T-helper 1 cell (primary cell): ENCODE measurements at regions not wholly inside any gene's neighbourhood (a gene's known extent, or its start where the extent isn't known, plus 50 kb on each side); places are given as distances from the start of the nearest gene placed in this dataset.

Experiments
- DNase-seq, 5 donors: peaks; one replicate each; pipeline ENCODE4 v3.0.0-alpha.2; 2012 to 2020

GRCh38 chr12:87930033-87930432, 99.2 kb downstream of the C12orf50 start:
- DNase-seq = no peak

DNA sequence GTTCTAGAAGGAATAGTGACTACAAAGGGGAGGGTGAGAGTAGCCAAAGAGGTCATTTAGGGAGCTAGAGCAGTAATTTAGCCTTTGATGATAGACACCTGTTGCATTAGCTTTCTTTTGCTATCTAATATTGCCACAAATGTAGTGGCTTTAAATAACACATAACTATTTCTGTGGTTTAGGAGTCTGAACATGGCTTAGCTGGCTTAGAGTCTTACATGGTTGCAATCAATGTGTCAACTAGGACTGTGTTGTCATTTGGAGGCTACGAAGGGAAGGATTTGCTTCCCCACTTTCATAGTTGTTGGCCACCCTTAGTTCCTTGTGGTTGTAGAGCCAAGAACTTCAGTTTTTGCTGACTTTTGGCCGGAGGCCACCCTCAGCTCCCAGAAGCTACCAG, 99.9 kb downstream of the C12orf50 start:
- no peak for DNase-seq

DNA sequence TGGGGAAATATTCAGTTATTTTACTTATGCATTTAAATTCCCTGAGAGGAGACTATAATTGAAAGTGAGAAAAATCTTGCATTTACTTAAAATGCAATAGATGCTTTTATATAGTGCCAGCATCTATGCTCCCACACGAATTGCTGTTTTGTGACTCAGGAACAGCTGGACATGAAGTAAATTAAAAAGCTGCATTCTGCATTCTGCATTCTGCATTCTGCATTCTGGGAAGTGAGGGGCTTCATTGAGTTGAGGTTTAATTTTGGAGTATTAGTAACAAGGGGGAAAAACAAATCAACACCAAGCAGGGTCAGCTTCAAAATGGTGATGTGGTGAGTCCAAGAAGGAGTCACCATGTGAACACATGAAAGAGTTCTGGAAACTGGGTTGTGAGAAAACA, 101.2 kb downstream of the C12orf50 start:
- no peak for DNase-seq

DNA sequence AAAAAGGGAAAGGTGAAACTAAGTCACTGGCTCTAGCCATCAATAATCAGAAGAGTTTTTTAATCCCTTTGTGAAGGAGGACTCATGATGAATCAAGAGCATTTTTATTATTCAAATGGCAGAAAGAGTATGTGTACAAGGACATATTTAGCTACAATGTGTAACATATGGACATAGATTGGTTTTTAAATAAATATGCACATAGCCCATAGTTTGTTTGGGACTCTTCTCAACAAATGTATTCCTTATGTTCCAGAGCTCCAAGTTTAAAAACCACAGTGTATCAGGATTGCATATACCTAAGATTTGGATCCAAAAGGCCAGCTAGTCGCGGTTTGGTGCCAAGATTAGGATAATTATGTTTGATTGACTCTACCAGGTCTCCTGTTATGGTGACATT, 104.2 kb downstream of the C12orf50 start:
- DNase-seq = no peak

DNA sequence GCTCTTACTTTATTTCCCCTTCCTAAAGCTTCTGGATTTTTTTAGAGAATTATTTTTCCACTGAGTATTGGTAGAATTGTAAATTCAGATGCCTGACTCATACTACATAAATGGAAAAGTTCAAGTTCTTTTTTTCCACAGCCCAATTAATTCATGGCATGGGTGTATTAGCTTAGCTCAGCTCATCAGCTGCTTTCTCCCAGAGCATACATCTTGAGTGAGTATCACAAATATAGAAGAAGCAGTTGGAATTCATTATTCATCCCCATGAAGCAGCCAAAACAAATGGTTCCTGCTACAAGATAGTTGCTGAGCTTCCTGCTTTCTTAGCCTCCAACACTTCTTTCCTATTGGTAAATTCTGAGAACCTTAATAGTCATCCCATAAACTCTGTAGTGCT, 105.1 kb downstream of the C12orf50 start:
- DNase-seq = no peak

GRCh38 chr12:87923361-87923760, 105.8 kb downstream of the C12orf50 start:
- DNase-seq = no peak

DNA sequence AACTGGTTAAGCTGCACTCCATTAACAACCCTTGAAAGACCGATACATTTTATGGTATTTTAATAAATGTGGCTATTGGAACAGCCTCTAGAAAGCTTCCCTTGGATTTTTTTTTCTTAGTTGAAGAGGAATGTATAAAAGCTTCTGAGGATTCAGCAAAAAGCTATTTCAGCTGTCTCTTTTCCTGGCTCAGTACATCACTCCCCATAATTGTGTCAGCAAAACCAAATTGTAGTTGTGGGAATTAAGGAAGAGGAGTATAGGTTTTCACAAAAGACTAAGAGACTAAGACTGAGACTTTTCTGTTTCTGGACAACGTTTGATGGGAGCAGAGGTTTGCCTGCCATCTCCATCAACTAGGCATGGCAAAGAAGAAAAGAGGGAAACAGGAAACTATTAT, 106.5 kb downstream of the C12orf50 start:
- DNase-seq = no peak

DNA sequence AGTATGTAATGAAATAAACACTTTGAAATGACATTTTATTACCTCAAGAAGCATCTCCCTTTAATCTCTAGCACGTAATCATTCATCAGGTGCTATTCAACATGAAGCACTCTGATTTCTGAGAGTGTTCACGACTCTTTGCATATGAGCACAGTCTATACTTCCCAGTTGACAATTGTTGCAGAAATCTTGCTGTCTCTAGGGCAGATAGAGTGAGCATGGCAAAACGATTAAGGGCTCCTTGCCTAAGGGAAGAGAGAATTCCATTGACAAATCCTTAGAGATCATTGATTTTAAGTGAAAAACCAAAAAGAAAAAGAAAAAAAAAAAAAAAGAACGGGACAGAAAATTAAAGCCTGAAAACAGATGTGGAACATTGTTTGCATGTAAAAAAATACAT, 107.6 kb downstream of the C12orf50 start:
- no peak for DNase-seq

DNA sequence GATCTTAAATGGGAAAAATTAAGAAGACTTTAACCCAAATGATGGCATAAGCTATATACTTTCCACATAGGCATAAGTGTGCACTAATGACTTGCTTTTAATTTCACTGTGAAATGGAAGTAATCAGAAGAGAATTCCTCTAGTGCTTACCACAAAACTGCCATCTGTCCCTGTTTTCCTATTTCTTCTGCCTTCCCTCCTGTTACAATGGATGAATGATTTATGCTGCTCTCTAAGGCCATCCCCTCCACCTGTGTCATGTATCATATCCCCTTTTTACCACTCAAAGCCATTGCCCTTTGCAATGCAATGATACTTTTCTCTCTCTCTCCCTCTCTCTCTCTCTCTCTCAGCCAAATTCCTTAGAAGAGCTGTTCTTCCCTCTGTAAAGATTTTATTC, 109.1 kb downstream of the C12orf50 start:
- DNase-seq = no peak

- DNase-seq = no peak
These were observed 127.7 kb downstream of the C12orf50 start for GRCh38 chr12:87901457-87901856.

DNA sequence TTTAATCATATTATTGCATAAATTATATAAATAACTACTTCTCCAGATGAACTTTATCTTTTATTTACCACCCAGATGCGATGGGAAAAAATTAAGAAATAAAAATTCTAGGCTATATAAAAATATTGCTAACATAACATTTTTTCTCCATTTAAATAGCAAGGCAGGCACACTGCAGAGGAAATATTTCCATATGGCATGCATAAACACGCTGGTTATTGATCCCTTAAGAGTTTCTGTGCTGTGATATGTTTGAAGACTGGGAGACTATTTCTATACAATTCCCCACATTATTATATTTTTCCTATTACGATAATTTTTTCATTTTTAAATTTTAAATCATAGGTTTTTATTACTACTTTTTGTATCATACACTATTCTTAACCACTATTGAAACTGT, 131.5 kb downstream of the C12orf50 start:
- DNase-seq = no peak

GRCh38 chr12:87883806-87884205, 145.4 kb downstream of the C12orf50 start:
- DNase-seq = no peak

DNA sequence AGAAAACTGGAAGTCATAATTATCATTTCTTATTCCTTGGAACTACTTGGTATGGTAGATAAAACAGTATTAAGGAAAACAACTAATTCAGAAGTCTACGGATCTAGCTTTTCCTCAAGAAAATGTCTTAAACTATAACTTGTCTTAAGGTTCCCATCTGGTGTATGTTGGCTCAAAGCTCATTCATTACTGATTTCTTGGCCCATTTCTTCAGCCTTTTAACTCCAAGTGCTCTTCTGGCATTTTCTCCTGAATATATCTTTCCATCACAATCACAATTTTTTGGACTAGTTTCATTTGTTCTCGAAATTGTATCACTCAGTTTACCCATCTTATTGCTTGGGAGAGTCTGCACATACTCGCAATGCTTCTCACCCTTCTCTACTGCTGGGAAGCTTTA, 150.1 kb downstream of the C12orf50 start:
- no peak for DNase-seq

DNA sequence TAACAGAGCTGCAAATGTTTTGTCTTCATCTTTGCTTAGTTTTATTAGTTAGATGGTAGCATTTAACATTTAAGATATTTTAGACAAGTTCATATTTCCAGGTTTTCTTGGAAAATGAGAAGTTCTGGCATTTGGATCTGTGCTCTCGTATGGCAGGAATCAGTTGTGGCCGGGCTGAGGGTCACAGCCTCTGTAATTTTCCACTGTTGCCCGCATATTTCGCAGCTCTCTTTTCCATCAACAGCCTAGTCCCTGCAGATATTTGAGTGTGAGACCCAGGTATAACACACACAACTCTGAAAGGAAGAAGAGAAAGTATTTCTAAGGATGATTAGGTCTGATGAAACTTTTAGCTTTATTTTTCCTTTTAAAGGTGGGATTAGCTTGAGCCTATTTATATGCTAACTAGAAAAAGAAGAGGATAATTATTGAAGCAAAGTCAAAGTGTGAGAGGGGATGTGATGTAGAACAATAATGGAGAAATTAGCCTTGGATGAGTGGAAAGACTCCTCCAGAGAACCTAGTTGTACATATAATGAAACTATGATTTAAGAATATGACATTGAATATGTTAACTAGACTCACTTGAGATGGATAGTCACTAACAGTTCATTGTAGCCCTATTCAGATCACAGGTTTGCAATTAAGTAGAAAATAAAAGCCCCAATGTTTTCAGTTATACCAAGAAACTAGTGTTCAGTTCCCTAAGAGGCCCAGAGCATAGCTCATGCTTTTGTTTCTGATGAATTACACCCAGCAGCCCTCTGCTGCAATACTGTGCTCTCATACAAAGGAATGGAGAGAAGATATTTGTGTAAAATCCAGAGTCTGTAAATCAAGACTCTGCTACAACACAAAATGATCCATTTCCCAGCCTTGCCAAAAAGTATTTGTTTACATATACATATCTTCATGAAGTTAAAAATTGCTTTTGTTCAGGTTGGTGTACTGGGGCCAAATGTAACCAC, 158.4 kb downstream of the C12orf50 start:
- DNase-seq = no peak

- no peak for DNase-seq
These were observed 159.1 kb downstream of the C12orf50 start for GRCh38 chr12:87870061-87870460.

GRCh38 chr12:87866578-87867292, 162.5 kb downstream of the C12orf50 start:
- DNase-seq = no peak

DNA sequence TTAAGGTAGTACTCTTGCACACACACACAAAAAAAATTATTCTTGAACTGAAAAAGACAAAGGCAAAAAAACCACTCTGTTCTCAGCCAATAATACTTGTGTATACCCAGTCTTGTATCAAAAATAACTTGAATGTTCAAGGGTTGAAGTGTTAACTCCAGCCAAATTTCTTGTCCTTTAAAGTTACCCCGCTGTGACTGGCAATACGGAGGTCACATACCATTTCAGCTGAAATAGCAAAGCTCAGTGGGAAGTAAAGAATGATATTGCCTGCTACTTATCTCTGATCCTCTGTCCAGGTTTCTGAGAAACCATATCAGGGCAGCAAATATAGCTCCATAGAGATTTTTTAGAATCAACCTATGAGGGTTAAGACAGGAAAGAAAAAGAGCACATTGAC, 167.4 kb downstream of the C12orf50 start:
- no peak for DNase-seq

- no peak for DNase-seq
These were observed 175.7 kb downstream of the C12orf50 start for GRCh38 chr12:87853448-87854003.

GRCh38 chr12:87849074-87849473, 180.1 kb downstream of the C12orf50 start:
- DNase-seq = no peak

DNA sequence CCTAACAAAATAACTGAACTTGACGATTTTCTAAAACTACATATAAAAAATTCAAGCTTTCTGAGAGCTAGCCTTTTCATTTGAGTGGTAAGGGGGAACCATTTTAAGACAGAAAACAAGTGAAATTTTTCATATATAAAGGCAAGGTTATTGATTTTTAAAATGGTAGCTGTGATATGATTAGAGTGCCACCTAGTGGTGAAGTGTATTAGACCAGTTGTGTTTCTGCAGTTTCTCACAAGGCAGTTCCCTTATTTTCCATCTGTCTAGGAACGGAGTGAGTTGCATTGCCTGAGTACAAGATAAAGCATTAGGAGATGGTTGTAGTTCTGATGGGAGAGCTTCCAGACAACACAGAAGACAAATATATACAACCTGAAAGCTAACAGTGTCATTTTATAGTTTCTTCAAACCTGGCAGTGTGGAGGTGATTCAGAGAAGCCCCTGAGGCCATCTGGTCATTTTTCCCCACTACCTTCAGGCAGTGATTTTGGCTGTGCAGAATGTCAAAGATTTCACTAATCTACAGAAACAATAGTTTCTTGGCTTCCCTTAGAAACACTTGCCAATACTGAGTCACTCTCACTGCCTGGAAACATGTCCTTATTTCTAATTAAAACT, 180.8 kb downstream of the C12orf50 start:
- DNase-seq = peak in 1 of 5 donors; percentile 25

DNA sequence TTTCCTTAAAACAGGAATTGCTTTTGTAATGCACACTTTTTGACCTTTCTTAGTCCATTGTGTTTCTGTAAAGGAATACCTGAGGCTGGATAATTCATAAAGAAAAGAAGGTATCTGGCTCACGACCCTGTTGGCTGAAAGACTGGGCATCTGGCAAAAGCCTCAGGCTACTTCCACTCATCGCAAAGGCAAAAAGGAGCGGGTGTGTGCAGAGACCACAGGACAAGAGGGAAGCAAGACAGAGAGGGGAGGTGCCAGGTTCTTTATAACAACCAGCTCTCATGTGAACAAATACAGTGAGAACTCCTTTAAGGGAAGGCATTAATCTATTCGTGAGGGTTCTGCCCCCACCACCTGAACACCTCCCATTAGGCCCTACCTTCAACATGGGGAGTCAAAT, 182.1 kb downstream of the C12orf50 start:
- no peak for DNase-seq

DNA sequence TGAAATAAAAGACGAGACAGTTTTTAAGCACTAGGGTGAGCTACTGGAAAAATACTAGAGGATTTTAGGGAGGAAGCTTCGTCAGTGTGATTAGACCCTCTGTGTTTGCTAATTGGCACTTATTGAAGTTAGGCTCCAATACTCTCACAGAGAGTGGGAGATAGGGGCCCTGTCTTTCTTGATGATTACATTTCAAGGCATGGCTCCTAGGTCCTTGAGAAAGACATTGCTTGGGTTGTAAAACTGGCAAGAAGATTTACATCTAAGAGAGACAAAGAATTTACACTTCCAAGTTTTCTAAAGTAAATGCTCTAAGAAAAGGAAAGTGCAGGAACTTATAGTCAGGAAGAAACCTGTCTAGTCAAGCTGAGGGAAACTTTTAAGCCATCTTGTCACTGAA, 183.2 kb downstream of the C12orf50 start:
- DNase-seq = no peak

DNA sequence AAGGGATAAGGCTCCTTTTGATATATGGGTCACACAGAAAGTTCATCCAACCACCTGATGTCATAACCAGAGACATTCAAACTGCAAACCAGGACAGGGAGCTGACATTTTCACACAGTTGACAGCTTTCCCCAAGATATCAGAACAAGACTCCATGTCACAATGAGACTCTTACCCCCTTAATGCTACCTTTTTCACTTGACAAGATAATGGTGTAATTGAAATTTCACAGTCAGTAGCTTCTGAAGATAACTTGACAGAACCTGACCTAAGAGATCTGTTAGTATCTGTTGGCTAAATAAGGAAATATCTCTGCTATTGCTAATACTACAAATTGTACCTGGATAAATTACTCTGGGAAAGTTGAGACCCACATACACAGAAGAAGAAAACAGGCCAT, 187.3 kb downstream of the C12orf50 start:
- DNase-seq = no peak
